GM19463 (cell line): ENCODE measurements at regions not wholly inside any gene's neighbourhood (a gene's known extent, or its start where the extent isn't known, plus 50 kb on each side); places are given as distances from the start of the nearest gene placed in this dataset.

ENCODE experiments used
- ATAC-seq: cut with Tn5 transposase; IDR thresholded peaks from one replicate; pipeline ENCODE4 v1.9.1; 2021; ENCODE audit warnings: mild to moderate bottlenecking, moderate library complexity; ENCODE audit not compliant: unreplicated experiment

- no peak for ATAC-seq
These were observed 77.8 kb upstream of the MGAT4C start for GRCh38 chr12:86333955-86334522.

- ATAC-seq, result no peak
These were observed 75.3 kb upstream of the MGAT4C start for GRCh38 chr12:86331457-86331856.

DNA sequence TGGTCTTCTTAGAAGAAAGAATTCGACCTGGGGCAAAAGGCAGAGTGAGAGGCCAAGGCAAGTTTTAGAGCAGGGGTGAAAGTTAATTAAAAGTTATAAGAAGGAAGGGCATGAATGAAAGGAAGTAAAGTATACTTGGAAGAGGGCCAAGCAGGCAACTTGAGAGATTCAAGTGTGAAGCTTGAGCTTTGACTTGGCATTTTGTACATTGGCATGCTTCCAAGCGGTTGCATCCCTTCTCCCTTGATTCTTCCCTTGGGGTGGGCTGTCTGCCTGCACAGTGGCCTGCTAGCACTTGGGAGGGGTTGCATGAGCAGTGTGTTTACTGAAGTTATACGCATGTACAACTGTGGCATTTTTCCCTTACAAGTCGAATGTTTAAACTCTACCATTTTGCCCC lies 74.8 kb upstream of the MGAT4C start:
- ATAC-seq, result no peak

GRCh38 chr12:86312232-86312631 lies 56.0 kb upstream of the MGAT4C start:
- no peak for ATAC-seq
